ENCODE measurements at regions not wholly inside any gene's neighbourhood (a gene's known extent, or its start where the extent isn't known, plus 50 kb on each side); places are given as distances from the start of the nearest gene placed in this dataset.
A peak's percentile ranks its signal among the peaks of the same experiment; 100 is the strongest.

- DNase-seq (ENCODE audit: low read depth, low spot score) (no peak), FAIRE-seq (no peak)
- Histone ChIP-seq H4K20me1 (ENCODE audit: control insufficient read depth, extremely low read depth, insufficient read depth, low read length) (peaks cover 6% of the 10 kb centered on the region), H3K27me3 (ENCODE audit: control insufficient read depth, extremely low read depth, insufficient read depth, low read length) (peaks cover 64% of the 10 kb centered on the region), H3K4me1 (ENCODE audit: control insufficient read depth, extremely low read depth, insufficient read depth, low read length) (peaks cover 16% of the 10 kb centered on the region), H3K79me2 (ENCODE audit: control insufficient read depth, insufficient read depth, low read length) (no peaks in the 10 kb centered on the region), H3K9me3 (ENCODE audit: control insufficient read depth, low read depth, low read length) (no peaks in the 10 kb centered on the region), H3K4me3 (ENCODE audit: control insufficient read depth in 2 of 3, extremely low read depth in 1 of 3, insufficient read depth in 2 of 3, low read depth in 1 of 3, low read length in 3 of 3) (no peak overlapping the region), H3K4me2 (ENCODE audit: control insufficient read depth, extremely low read depth, insufficient read depth, low read depth, low read length) (no peak overlapping the region), H3K27ac (ENCODE audit: control insufficient read depth, insufficient read depth, low read length) (no peak overlapping the region), H2AFZ (ENCODE audit: control insufficient read depth, low read length) (no peak overlapping the region), H3K9ac (ENCODE audit: control insufficient read depth, extremely low read depth, insufficient read depth, low read length) (no peak overlapping the region), H3K36me3 (ENCODE audit: control insufficient read depth in 2 of 2, extremely low read depth in 1 of 2, insufficient read depth in 2 of 2, low read length in 2 of 2) (no peaks in the 10 kb centered on the region), H3K9me1 (ENCODE audit: control insufficient read depth, extremely low read depth, insufficient read depth, low read length) (peaks cover 3% of the 10 kb centered on the region)
- dilution Hi-C loops (cut with MboI; ENCODE audit: extremely low pct_ligation_motif_present, low sequenced_read_pairs), result no loop called here
- TF ChIP-seq EZH2 (IDR thresholded peaks at IDR 0.05; ENCODE audit: low read length), result no peak
- TF ChIP-seq CTCF (optimal IDR thresholded peaks at IDR 0.05 in 1 of 3, IDR thresholded peaks at IDR 0.05 in 1 of 3, conservative IDR thresholded peaks at IDR 0.05 in 1 of 3; ENCODE audit: extremely low read depth in 1 of 3, insufficient read depth in 2 of 3, low read length in 3 of 3), result no peak
Observed at GRCh38 chr5:133846478-133847226, 121.8 kb downstream of the C5orf15 start.

DNA sequence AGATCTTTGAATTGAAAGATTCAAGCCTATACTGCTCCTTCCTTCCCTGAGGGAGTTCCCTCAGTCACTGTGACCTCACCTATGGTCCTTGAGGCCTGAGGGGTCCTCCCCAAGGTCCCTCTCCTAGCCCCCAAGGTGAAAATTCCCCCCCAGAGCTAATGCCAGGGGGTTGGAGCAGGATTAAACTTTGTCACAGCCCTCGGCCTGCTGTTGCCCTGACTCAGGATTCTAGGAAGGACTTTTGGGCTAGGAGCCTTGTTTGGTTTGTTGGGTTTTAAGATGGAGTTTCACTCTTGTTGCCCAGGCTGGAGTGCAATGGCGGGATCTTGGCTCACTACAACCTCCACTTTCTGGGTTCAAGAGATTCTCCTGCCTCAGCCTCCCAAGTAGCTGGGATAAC is 123.2 kb downstream of the C5orf15 start:
- Histone ChIP-seq H3K4me1 (ENCODE audit: control insufficient read depth, extremely low read depth, insufficient read depth, low read length) (peaks cover 16% of the 10 kb centered on the region), H3K9ac (ENCODE audit: control insufficient read depth, extremely low read depth, insufficient read depth, low read length) (no peak overlapping the region)

More for the DNA sequence above, 123.2 kb downstream of the C5orf15 start:
- Histone ChIP-seq H3K27ac (ENCODE audit: control insufficient read depth, insufficient read depth, low read length) (no peak overlapping the region), H4K20me1 (ENCODE audit: control insufficient read depth, extremely low read depth, insufficient read depth, low read length) (peaks cover 6% of the 10 kb centered on the region), H3K9me1 (ENCODE audit: control insufficient read depth, extremely low read depth, insufficient read depth, low read length) (peaks cover 3% of the 10 kb centered on the region), H3K9me3 (ENCODE audit: control insufficient read depth, low read depth, low read length) (no peaks in the 10 kb centered on the region), H2AFZ (ENCODE audit: control insufficient read depth, low read length) (no peak overlapping the region), H3K79me2 (ENCODE audit: control insufficient read depth, insufficient read depth, low read length) (no peaks in the 10 kb centered on the region), H3K4me2 (ENCODE audit: control insufficient read depth, extremely low read depth, insufficient read depth, low read depth, low read length) (peak overlapping the region; percentile 76), H3K27me3 (ENCODE audit: control insufficient read depth, extremely low read depth, insufficient read depth, low read length) (peaks cover 64% of the 10 kb centered on the region), H3K4me3 (ENCODE audit: control insufficient read depth in 2 of 3, extremely low read depth in 1 of 3, insufficient read depth in 2 of 3, low read depth in 1 of 3, low read length in 3 of 3) (no peak overlapping the region), H3K36me3 (ENCODE audit: control insufficient read depth in 2 of 2, extremely low read depth in 1 of 2, insufficient read depth in 2 of 2, low read length in 2 of 2) (no peaks in the 10 kb centered on the region)
- DNase-seq (ENCODE audit: low read depth, low spot score) (no peak), FAIRE-seq (no peak)
- TF ChIP-seq CTCF (optimal IDR thresholded peaks at IDR 0.05 in 1 of 3, IDR thresholded peaks at IDR 0.05 in 1 of 3, conservative IDR thresholded peaks at IDR 0.05 in 1 of 3; ENCODE audit: extremely low read depth in 1 of 3, insufficient read depth in 2 of 3, low read length in 3 of 3) (no peak), EZH2 (IDR thresholded peaks at IDR 0.05; ENCODE audit: low read length) (no peak)
- dilution Hi-C loops (cut with MboI; ENCODE audit: extremely low pct_ligation_motif_present, low sequenced_read_pairs), result no loop called here
